Hepatocyte (in vitro differentiated cells): ENCODE measurements at regions not wholly inside any gene's neighbourhood (a gene's known extent, or its start where the extent isn't known, plus 50 kb on each side); places are given as distances from the start of the nearest gene placed in this dataset.

Experiments
- EZH2 ChIP-seq: fragments of 200-600 bp; sonication (generic); IDR thresholded peaks from 2 replicates; pipeline ENCODE4 v1.6.1; 2016; ENCODE audit warnings: antibody characterized with exemption, mild to moderate bottlenecking, borderline replicate concordance
- EZH2phosphoT487 ChIP-seq: fragments of 200-600 bp; sonication (generic); IDR thresholded peaks from one replicate; pipeline ENCODE4 v1.6.1; 2018; ENCODE audit warnings: antibody characterized with exemption, mild to moderate bottlenecking, low read depth, moderate library complexity; ENCODE audit not compliant: unreplicated experiment, severe bottlenecking
- TF ChIP-seq, protein P1 (sequence below): fragments of 200-600 bp; sonication (generic); IDR thresholded peaks from 2 replicates; pipeline ENCODE4 v1.5.1; 2016; ENCODE audit warnings: antibody characterized with exemption, mild to moderate bottlenecking; ENCODE audit not compliant: poor library complexity

DNA sequence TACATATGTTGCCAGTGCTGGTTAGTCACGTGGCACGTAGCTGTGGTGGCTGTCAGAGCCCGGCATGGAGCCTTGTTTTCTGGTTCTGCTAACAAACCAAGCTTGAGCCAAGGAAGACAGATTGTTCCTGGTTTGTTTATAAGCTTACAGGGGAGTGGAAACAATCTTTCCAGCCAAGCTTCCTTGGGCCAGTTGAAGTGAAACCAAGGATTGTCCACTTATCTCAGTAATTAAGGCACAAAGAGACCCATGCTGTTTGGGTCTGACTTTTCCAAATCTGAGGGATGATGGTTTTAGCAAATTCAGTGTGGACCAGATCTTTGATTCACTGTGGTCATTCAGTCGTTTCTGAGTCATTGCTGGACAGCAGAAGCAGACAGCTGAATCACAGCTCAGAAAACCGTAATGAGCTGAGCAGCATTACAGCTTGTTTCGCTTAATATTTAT, 297.3 kb upstream of the COBL start:
- TF ChIP-seq, protein P1, sequence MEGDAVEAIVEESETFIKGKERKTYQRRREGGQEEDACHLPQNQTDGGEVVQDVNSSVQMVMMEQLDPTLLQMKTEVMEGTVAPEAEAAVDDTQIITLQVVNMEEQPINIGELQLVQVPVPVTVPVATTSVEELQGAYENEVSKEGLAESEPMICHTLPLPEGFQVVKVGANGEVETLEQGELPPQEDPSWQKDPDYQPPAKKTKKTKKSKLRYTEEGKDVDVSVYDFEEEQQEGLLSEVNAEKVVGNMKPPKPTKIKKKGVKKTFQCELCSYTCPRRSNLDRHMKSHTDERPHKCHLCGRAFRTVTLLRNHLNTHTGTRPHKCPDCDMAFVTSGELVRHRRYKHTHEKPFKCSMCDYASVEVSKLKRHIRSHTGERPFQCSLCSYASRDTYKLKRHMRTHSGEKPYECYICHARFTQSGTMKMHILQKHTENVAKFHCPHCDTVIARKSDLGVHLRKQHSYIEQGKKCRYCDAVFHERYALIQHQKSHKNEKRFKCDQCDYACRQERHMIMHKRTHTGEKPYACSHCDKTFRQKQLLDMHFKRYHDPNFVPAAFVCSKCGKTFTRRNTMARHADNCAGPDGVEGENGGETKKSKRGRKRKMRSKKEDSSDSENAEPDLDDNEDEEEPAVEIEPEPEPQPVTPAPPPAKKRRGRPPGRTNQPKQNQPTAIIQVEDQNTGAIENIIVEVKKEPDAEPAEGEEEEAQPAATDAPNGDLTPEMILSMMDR, result no peak
- TF ChIP-seq EZH2 (no peak), EZH2phosphoT487 (no peak)
